Dendritic cell treated with granulocyte-macrophage colony-stimulating factor and Interleukin-4, amounts not matched to agents 40 ng/mL and 50 ng/mL, for 4 days (primary cell): ENCODE measurements at regions not wholly inside any gene's neighbourhood (a gene's known extent, or its start where the extent isn't known, plus 50 kb on each side); places are given as distances from the start of the nearest gene placed in this dataset.

Experiments used
- H3K27ac Mint-ChIP-seq: one replicate; pipeline ENCODE4 v1.8.0; 2022; ENCODE audit warnings: mild to moderate bottlenecking, mixed read lengths
- H3K27me3 Mint-ChIP-seq: one replicate; pipeline ENCODE4 v1.8.0; 2022; ENCODE audit warnings: mild to moderate bottlenecking, mixed read lengths
- H3K36me3 Mint-ChIP-seq: one replicate; pipeline ENCODE4 v1.8.0; 2022; ENCODE audit warnings: low read depth, mixed read lengths
- H3K4me1 Mint-ChIP-seq: one replicate; pipeline ENCODE4 v1.8.0; 2022; ENCODE audit warnings: low read depth, mixed read lengths
- H3K4me3 Mint-ChIP-seq: one replicate; pipeline ENCODE4 v1.8.0; 2022; ENCODE audit warnings: mild to moderate bottlenecking, moderate library complexity, mixed read lengths
- H3K9me3 Mint-ChIP-seq: one replicate; pipeline ENCODE4 v1.8.0; 2022; ENCODE audit warnings: mixed read lengths
- intact Hi-C: fragments of 100-400 bp; cut with micrococcal nuclease; formaldehyde crosslinking; loops from one replicate; pipeline ENCODE4 v1.15.0; 2022

- intact Hi-C loops, result no loop called here
- H3K36me3 Mint-ChIP-seq, result no peaks in the 10 kb centered on the region
- H3K27me3 Mint-ChIP-seq, result peaks cover 5% of the 10 kb centered on the region
- H3K27ac Mint-ChIP-seq, result no peak overlapping the region
- no peaks in the 10 kb centered on the region for H3K4me1 Mint-ChIP-seq
- no peaks in the 10 kb centered on the region for H3K9me3 Mint-ChIP-seq
- H3K4me3 Mint-ChIP-seq, result no peak overlapping the region
Measured at GRCh38 chr3:124599779-124600693, 130.2 kb upstream of the UMPS start.

DNA sequence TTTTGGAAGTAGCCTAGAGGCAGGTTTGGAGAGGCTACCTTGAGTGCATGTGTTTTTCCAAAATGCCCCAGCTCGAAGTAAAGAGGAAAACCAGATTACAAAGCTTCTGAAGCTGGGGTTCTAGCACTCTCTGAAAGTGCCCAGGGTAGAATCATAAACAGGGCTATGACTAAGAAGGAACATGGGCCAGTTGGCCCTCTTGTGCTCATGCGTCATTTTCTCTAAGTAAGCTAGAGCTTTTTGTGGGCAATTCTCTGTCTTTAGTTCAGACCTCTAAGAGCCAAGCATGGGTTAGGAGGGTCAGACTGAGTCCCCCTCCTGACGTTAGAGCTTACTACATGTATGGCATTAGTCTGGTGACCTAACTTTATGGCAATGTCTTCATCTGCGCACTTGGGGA lies 129.5 kb upstream of the UMPS start:
- intact Hi-C loops, result no loop called here
- H3K9me3 Mint-ChIP-seq, result no peaks in the 10 kb centered on the region
- H3K4me3 Mint-ChIP-seq, result no peak overlapping the region
- H3K27me3 Mint-ChIP-seq, result peaks cover 5% of the 10 kb centered on the region
- H3K36me3 Mint-ChIP-seq, result no peaks in the 10 kb centered on the region
- H3K4me1 Mint-ChIP-seq, result no peaks in the 10 kb centered on the region
- no peak overlapping the region for H3K27ac Mint-ChIP-seq

DNA sequence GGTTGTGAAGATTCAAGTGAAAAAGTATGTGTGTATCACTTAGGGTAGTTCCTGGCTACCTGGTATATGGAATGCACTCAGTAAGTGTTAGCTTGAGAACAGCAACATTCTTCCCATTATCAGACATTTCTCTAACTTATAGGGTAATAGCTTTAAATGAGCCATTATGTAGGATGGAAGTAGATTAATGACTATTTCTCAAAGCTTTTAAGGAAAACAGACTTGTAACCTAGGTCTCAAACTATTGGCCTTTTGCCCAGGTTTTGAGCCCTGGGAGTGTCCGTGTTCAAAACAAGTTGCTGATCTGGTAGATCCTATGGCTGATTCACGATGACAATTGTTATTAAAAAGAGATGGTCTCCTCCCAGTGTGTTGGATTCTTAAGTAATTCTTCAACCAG lies 129.1 kb upstream of the UMPS start:
- Mint-ChIP-seq H3K27me3 (peaks cover 5% of the 10 kb centered on the region), H3K4me3 (no peak overlapping the region), H3K9me3 (no peaks in the 10 kb centered on the region), H3K27ac (no peak overlapping the region), H3K36me3 (no peaks in the 10 kb centered on the region), H3K4me1 (no peaks in the 10 kb centered on the region)
- intact Hi-C loops, result no loop called here

DNA sequence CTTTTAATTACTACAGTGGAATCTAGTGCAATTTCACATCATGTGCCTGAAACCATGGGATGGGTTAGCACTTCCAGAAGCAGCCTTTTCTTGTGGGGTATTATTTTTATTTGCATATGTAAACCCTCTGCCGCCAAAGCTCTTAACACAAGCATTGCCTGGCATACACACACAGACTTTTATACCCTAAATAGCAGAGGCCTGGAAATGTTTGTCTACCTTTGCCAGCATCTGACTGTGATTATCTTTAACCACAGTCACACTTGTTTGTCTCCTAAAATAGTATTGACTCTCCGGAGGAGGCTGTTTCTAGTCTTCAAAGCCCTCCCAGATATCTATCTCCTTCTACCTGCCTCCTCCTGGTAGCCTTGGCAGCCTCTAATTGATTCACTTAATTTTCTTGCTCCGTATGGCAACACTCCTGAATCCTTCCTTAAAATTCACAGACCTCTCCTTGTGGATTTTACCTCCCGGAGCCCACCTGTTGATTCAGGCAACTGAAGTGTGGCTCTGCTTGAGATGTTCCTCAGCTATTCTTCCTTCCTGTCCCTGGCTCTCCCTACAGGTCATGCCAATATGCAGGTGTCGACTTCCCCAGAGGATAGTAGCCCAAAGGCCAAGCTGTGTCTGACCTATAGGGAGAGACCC lies 127.1 kb upstream of the UMPS start:
- no peak overlapping the region for H3K27ac Mint-ChIP-seq
- intact Hi-C loops, result no loop called here
- H3K36me3 Mint-ChIP-seq, result no peaks in the 10 kb centered on the region

DNA sequence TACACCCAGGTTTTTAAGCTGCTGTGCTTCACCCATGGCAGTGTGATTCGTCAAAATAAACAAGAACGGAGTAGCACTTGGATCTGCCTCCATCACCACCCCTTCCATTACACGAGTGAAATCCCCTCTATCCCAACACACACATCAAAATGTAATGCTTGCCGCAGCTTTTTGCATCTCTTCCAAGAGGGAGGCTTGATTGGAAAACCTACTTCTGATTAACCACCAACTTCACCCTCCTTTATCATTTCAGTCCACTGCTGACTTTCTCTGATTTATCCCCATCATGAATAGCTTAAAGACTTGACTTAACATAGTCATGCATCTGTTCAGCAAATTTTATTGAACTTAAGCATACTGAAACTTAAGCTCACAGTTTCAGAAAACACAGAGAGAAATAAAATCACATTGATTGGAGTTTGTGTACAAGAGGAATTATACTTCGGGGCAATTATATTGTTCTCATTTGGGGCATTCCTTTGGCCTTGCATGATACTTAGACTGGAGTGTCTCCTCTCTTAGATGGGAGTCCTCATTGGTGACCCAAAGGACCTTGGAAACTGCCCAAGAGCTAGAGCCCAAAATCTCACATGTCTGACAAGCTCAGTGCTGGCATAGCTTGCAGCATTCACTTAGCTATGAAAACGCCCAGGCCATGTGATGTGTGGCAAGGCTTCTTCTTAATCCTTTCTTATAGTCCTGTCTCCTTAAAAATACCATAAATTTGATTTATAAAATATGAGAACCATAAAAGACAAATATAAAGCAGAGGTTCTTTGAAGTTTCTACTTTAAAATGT lies 124.3 kb upstream of the UMPS start:
- no peaks in the 10 kb centered on the region for H3K9me3 Mint-ChIP-seq
- H3K36me3 Mint-ChIP-seq, result no peaks in the 10 kb centered on the region
- peaks cover 4% of the 10 kb centered on the region for H3K27me3 Mint-ChIP-seq
- H3K27ac Mint-ChIP-seq, result no peak overlapping the region
- no peak overlapping the region for H3K4me3 Mint-ChIP-seq
- intact Hi-C loops, result no loop called here
- H3K4me1 Mint-ChIP-seq, result no peaks in the 10 kb centered on the region

More for the DNA sequence above, 127.1 kb upstream of the UMPS start:
- Mint-ChIP-seq H3K9me3 (no peaks in the 10 kb centered on the region), H3K4me3 (no peak overlapping the region), H3K4me1 (no peaks in the 10 kb centered on the region), H3K27me3 (peaks cover 4% of the 10 kb centered on the region)

GRCh38 chr3:124607163-124607562 lies 123.1 kb upstream of the UMPS start:
- intact Hi-C loops, result no loop called here

GRCh38 chr3:124609402-124609801 lies 120.8 kb upstream of the UMPS start:
- Mint-ChIP-seq H3K9me3 (no peaks in the 10 kb centered on the region), H3K27me3 (no peaks in the 10 kb centered on the region), H3K36me3 (no peaks in the 10 kb centered on the region), H3K27ac (no peak overlapping the region), H3K4me3 (no peak overlapping the region), H3K4me1 (no peaks in the 10 kb centered on the region)
- intact Hi-C loops, result no loop called here

More at GRCh38 chr3:124607163-124607562, 123.1 kb upstream of the UMPS start:
- H3K27me3 Mint-ChIP-seq, result peaks cover 4% of the 10 kb centered on the region
- H3K27ac Mint-ChIP-seq, result no peak overlapping the region
- H3K4me1 Mint-ChIP-seq, result no peaks in the 10 kb centered on the region
- H3K9me3 Mint-ChIP-seq, result no peaks in the 10 kb centered on the region
- no peaks in the 10 kb centered on the region for H3K36me3 Mint-ChIP-seq
- H3K4me3 Mint-ChIP-seq, result no peak overlapping the region

DNA sequence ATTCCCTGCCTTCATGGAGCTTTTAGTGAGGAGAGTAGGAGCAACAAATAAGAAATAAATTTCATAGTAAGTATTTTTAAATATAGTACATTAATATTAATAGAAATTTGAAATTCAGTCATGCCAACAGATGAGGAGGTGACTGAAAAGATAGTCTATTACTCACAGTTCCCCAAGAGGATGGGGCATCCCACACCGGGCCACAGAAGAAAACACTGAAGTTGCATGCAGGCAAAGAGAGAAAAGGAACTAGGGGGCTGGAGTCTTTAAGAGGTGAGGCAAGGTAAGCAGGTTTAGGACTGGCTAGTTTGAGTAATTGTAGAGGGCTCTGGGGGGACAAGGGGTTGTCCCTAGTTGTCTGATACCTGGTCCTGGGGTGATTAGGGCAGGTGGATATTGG lies 120.1 kb upstream of the UMPS start:
- Mint-ChIP-seq H3K9me3 (no peaks in the 10 kb centered on the region), H3K27ac (no peak overlapping the region), H3K4me1 (no peaks in the 10 kb centered on the region), H3K4me3 (no peak overlapping the region), H3K36me3 (no peaks in the 10 kb centered on the region), H3K27me3 (no peaks in the 10 kb centered on the region)
- intact Hi-C loops, result no loop called here

DNA sequence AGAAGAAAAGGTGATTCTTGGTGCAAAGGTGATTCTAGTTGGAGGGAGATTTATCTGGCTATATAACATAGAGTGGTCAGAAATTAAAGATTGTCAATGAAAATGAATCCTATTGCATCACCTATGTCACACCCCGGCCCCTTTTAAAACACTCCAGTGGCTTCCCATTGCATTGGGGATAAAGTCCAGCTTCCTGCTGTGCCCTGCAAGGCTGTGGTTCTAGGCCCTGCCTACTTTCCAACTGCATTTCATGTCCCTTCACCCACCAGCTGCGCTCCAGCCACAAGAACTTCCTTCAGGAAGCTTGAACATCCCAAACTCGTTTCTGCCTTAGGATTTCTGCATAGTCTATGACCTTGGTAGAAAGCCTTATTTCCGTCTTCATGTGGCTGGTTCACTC lies 118.7 kb upstream of the UMPS start:
- intact Hi-C loops, result no loop called here
- Mint-ChIP-seq H3K27me3 (no peaks in the 10 kb centered on the region), H3K27ac (no peak overlapping the region), H3K9me3 (no peaks in the 10 kb centered on the region), H3K36me3 (no peaks in the 10 kb centered on the region), H3K4me3 (no peak overlapping the region), H3K4me1 (peaks cover 5% of the 10 kb centered on the region)

DNA sequence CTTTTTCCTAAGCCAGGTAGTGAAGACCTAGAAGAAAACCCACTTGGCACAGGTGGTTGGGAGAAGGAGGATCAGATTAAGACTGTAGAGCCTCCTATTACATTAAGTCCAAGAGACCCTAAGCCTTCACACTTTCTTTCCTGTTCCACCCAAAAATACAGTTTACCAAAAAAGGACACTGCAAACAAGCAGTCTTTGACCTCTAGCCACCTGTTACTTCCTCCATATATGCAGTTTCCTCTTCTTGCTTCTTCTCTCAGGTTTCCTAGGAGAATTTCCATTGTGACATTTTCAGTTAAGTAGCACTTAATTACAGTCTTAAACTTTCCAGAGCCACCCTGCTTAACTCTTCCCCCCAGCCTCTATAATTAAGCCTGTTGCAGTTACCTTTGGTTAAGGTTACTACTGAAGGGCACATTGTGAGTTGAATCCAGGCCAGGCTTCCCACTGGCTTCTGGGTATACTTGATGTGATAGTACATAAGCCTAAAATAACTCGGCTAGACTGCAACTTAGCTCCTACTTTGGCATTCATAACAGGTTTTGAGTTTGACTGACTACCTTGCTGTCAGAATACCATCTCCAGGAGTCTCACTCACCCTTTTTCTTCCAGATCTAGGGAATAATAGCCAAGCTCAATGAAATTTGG lies 114.2 kb upstream of the UMPS start:
- Mint-ChIP-seq H3K36me3 (no peaks in the 10 kb centered on the region), H3K4me3 (no peak overlapping the region), H3K4me1 (peaks cover 12% of the 10 kb centered on the region), H3K27me3 (no peaks in the 10 kb centered on the region), H3K9me3 (no peaks in the 10 kb centered on the region), H3K27ac (no peak overlapping the region)
- intact Hi-C loops, result no loop called here

DNA sequence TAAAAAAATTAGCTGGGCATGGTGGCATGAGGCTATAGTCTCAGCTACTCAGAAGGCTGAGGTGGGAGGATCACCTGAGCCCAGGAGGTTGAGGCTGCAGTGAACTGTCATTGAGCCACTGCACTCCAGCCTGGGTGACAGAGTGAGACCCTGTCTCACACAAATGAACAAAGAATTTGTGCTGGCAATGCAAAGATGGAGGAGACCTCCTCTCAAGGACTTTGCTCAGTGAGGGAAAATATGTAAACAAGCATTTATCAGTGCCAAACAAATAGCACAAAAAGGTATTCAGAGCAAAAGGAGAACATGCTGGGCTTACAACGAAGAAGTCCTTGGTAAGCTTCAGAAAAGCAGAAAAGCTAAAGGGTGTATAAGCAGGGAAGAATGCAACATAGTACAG lies 113.1 kb upstream of the UMPS start:
- intact Hi-C loops, result no loop called here
- peaks cover 17% of the 10 kb centered on the region for H3K4me1 Mint-ChIP-seq
- H3K27ac Mint-ChIP-seq, result no peak overlapping the region
- no peaks in the 10 kb centered on the region for H3K9me3 Mint-ChIP-seq
- no peak overlapping the region for H3K4me3 Mint-ChIP-seq
- no peaks in the 10 kb centered on the region for H3K36me3 Mint-ChIP-seq
- no peaks in the 10 kb centered on the region for H3K27me3 Mint-ChIP-seq

DNA sequence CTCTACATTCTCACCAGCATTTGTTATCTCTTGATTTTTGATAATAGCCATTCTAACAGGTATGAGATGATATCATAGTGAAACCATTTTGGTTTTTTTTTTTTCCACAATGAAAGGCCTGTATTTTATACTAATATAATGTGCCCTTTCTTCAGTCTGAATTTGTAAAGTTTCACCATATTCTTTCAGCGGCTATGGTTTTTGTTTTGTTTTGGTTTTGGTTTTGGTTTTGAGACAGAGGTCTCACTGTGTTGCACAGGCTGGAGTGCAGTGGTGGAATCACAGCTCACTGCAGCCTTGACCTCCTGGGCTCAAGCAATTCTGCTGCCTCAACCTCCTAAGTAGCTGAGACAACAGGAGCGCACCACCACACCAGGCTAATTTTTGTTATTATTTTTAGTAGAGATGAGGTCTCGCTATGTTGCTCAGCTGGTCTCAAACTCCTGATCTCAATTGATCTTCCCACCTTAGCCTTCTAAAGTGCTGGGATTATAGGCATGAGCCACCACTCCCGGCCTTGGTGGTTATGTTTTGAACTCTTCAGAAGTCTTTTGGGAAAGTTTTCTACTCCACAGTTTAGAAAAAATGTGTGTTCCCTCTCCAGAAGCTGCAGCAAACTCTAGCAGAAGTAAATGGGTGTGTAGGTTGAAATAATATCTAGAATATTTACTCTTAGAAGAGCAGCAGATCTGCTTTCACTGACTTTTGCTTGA lies 110.2 kb upstream of the UMPS start:
- Mint-ChIP-seq H3K36me3 (no peaks in the 10 kb centered on the region), H3K4me3 (no peak overlapping the region), H3K9me3 (no peaks in the 10 kb centered on the region), H3K4me1 (peaks cover 17% of the 10 kb centered on the region), H3K27ac (peak overlapping the region; percentile 66), H3K27me3 (no peaks in the 10 kb centered on the region)
- intact Hi-C loops, result no loop called here

- H3K4me1 Mint-ChIP-seq, result peaks cover 17% of the 10 kb centered on the region
- no peaks in the 10 kb centered on the region for H3K27me3 Mint-ChIP-seq
- intact Hi-C loops, result no loop called here
- peak overlapping the region; percentile 40 for H3K4me3 Mint-ChIP-seq
- H3K9me3 Mint-ChIP-seq, result no peaks in the 10 kb centered on the region
- peak overlapping the region; percentile 66 for H3K27ac Mint-ChIP-seq
- no peaks in the 10 kb centered on the region for H3K36me3 Mint-ChIP-seq
Measured at GRCh38 chr3:124620600-124621063, 109.6 kb upstream of the UMPS start.
